ENCODE measurements at regions not wholly inside any gene's neighbourhood (a gene's known extent, or its start where the extent isn't known, plus 50 kb on each side); places are given as distances from the start of the nearest gene placed in this dataset.

DNA sequence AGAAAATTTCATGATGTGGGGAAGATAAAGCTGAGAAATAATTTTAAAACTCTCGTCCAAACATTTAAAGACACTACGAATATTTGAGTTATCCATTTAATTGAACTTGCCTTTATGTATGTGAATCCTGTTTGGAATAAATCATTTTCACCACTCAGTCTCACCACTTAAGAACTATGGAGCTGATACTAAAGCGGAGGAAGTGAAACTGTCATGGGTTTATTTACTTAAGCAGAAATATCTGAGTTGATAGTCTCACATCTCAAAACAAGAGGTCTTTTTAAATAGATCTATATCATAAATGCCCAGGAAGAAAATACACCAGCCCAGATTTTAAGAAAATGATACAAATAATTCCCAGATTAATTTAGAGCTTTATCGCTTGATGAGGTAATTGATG lies 532.4 kb downstream of the ZNF804A start:
- TF ChIP-seq CTCF (IDR thresholded peaks at IDR 0.05), result no peak
- no peak for TF ChIP-seq POLR2AphosphoS5 (IDR thresholded peaks at IDR 0.05)
- no peak for TF ChIP-seq POLR2A (IDR thresholded peaks at IDR 0.05)
- no peak for TF ChIP-seq EP300 (IDR thresholded peaks at IDR 0.05)
